HuH-7 (cell line): ENCODE measurements at regions not wholly inside any gene's neighbourhood (a gene's known extent, or its start where the extent isn't known, plus 50 kb on each side); places are given as distances from the start of the nearest gene placed in this dataset.
"Not testable (repeated sequence)": the region's sequence is repeated elsewhere in the genome, so short reads cannot be mapped to it uniquely, and the experiment has no call there.

ENCODE experiments used
- DNase-seq: peaks from one replicate; pipeline ENCODE4 v3.0.0; 2011; ENCODE audit warnings: low spot score

DNA sequence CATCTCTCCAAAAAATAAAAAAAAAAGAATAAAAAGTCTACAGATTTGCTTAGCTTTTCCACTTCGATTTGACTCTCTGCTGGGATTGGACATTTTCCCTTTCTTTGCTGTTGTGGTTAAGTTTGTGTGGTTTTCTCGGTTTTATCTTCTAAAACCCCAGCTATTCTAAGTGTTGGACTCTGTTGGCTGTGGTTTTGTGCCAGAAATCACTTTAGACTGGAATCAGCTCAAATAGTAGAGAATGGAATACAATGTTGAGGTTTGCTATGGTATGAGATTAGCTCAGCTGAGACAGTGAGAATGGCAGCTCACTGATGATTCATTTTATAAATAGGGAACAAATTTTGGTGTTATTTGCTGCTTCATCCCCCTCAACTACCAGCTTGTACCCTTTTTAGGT is 116.0 kb downstream of the BUB3 start:
- DNase-seq: no peak

DNA sequence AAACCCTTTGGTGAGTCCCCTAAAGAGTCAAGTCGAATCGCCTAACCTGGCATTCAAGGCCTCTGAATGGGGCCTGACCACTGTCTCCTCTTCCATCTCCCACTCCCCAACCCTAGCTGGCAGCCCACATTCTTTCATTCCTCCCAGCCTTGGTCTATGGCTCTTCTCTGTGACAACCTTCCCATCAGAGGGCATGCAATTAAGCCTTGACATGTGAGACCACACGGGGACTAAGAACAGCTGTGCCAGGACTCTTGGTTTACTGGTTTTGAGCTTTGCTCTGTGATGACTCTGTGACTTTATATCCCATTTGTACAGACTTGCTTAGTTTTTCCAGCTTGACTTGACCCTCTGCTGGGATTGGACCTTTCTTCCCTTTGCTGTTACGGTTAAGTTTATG is 116.6 kb downstream of the BUB3 start:
- no peak for DNase-seq

DNA sequence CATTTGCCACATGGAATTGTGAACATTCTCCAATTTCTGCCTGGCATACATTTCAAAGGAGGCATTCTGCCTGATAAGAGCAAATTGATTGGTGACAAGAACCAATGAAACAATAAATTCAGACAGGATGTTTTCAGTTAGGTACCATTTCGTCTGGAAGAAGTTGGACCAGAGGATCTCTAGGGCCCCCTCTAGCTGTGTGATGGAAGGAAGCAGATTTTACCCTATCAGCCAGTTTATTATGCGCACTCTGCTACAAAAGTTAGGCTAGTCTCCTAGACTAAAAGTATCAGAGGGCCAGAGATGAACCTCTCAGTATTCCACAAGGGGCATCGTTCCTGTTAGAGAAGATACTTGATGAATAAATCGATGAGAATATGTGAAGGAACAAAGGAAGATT is 118.0 kb downstream of the BUB3 start:
- peak; percentile 38 for DNase-seq

DNA sequence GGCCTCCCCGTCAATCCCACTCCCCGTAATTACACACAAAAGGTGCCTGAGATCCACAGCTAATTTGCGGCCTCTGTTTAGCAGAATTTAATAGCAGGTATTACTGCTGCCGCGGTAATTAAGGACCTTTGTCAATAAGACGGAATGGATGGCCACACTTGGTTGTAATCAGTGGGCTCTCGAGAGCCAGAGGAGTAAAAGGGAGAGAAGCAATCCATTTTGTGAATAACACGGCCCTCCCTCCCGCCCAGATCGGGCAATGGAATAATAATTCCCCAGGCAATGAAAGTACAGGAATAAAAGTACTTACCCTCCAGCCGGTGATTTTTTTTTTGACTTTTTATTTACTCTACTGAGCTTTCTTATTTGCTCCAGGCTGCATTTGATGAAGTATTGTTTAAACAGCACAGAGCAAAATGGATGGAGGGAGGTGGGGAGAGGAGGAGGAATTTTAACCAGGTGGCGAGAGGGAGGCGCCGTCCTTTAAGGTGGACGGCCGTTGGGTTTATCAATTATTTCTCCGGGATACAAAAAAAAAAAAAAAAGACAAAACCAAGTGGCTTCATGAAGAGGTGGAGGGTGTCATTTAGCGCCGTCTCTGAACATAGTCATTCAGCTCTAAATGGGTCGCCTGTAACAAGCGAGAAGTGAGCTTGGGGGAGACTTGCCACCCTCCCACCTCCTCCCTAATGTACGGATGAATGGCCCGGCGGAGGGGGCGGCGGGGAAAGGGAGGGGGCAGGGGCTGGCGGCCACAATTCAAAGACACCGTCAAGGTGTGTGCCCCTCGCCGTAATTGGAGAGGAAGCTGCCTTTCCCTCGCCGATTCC is 120.3 kb downstream of the BUB3 start:
- DNase-seq: no peak

DNA sequence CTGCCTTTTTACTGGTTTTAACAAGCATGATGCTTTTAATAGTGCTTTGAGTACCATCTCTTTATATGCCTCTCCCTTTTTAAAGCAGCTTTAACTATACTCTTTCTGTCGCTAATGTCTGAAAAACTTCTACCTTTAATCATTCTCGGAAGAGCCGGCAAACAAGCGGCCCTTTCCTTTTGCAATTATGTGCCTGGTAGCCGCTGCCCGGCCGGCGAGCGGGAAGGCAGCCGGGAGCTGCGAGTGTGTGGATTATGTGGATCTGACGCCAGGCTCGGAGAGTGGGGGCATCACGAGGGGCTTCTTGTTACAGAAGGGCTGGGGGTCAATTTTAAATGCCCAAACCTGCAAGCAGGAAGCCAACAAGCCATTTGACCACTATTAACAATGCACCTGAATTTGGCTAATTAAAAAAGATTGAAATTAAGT is 120.9 kb downstream of the BUB3 start:
- DNase-seq: no peak

DNA sequence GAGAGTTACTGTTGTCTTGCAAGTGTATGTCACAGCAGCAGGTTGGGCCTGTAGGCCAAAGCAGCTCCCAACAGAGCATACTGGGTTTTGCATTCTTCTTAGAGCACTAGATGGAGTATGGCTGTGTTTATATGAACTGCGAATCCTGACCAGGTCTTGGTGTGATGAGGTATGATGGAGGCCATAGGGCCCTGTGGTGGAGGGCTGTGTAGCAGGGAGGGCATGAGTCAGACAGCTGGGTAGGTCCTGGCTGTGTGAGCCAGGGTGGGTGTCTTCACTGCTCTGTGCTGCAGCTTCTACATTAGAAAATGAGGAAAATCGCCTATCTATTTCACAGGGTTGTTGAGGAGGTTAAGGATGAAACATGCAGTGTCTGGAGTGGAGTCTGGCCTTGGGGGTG is 124.2 kb downstream of the BUB3 start:
- DNase-seq: no peak

DNA sequence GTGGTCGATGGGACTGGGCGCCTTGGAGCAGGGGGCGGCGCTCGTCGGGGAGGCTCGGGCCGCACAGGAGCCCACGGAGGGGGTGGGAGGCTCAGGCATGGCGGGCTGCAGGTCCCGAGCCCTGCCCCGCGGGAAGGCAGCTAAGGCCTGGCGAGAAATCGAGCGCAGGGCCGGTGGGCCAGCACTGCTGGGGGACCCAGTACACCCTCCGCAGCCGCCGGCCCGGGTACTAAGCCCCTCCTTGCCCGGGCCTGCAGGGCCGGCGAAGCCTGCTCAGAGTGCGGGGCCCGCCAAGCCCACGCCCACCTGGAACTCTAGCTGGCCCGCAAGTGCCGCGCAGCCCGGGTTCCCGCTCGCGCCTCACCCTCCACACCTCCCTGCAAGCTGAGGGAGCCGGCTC is 129.2 kb downstream of the BUB3 start:
- not testable (repeated sequence) for DNase-seq

DNA sequence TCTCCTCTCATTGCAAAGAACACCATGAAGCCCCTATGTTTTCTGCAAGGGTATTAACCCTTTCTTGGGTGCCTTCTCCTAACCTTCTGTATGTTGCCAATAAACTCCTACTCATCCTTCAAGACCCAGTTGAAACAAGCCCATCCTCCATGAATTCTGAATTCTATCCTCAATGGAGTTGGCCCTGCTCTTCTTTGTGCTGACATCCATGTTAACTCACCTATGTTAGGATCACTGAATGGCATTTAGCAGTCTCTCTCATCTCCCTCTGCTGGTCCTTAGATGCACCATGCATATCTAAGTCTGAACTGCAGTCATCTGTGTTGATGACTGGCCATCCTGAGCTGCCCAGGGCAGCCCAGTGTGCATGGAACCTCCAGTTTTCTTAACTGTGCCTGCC is 129.8 kb downstream of the BUB3 start:
- peak; percentile 44 for DNase-seq

DNA sequence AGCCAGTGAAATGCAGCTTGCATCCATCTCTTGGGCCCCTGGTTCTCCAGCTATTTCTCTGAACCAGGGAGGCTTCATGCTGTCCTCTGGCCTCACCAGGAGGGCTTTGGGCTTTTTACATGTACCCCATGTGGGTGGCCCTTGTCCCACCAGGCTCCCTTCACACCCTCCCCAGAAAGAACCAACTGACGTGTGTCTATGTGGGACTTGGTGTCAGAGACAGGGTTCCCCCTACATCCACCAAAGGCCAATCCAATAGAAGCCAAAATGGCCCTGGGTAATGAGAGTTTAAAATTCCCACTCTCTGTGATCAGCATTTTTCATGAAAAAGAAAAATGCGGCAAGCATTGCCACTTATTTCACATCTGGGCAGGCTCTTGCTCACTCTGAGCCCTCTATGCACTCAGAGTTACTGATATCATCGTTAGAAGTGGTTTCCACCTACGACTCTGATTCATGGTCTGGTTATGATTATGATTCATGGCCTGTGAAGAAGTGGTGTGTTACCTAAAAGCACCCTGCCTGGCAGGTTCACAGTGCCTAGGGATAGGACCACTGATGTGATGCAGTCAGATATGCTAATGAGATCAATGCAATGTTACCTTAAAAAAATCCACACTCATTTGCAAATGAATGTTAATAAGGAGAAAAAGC is 133.5 kb downstream of the BUB3 start:
- DNase-seq: no peak

DNA sequence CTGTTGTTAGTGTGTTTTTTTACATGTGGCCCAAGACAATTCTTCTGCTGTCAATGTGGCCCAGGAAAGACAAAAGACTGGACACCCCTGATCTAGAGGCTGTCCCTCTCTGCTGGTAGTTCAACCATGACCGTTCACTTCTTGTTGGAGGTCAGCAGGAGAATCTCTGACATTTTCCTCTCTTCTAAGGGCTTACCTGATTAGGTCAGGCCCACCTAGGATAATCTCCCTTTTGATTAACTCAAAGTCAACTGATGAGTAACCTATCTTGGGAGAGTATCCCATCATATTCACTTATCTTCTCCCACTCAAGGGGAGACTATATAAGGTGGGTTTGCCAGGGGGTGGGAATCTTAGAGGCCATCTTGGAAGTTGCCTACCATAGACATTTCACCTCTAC is 135.2 kb downstream of the BUB3 start:
- no peak for DNase-seq

DNA sequence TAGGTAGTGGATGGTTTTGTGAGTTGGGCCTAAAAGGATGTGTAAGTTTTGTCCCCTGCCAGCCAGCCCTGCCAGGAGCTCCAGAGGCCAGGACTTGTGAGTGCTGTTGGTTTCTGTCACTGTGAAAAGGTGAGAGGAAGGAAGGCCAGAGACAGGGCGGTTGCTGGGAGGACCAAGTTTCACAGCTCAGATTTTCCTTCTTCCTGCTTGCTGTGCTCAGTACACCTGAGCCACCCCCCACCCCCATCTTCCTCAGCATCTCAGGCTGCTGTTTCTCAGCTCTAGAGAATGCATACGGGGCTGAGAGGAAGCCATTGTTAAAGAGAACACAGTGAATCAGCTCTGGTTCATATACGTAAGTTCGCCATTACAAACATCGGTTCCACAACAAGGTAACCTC is 139.9 kb downstream of the BUB3 start:
- no peak for DNase-seq

DNA sequence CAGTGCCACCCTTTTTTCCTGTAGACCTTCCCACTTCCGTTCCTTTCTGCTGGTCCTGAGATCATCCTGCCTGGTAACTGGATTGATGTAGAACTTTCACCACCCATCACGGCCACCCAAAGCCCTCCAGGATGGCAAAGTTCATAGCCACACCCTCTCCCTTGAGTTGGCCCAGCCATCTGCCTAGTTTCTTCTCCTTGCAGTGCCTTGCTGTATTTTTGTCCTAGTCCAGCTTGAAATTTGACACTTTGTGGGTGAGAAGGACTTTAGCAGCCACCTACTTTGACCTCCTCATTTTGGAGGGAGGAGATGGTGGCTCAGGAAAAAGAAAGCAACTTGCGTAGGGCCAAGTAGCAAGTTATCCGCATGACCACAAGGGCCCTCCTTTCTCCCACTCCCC is 140.7 kb downstream of the BUB3 start:
- no peak for DNase-seq

DNA sequence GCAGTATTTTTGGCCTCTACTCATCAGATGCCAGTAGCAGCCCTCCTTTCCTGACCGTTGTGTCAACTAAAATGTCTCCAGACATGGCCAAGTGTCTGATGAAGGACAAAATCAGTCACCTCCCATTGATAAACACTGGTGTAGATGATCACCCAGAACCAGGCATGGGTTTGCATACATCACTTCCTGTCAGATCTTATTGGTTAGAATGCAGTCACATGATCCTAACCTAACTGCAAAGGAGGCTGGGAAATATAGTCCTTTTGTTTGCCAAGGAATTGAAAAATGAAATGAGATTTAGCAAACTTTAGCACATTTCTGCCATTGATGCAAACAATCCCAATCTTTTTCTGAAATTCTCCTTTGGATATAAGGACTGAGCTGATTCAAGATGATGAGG is 141.4 kb downstream of the BUB3 start:
- DNase-seq: no peak

DNA sequence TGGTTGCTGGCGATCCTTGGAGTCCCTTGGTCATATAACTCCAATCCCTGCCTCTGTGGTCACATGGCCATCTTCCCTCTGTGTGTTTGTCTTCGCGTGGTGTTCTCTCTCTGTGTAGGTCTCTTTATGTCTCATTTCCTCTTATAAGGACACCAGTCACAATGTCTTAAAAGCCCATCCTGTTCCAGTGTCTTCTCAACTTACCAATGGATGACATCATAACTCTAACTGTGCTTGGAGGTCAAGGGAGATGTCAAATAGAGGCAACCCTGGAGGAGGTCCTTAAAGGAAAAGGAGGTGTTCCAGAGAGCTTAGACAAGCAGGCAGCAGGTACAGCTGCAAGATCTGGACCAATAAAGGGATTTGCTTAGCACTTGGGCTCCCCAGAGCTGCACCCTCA is 143.0 kb downstream of the BUB3 start:
- DNase-seq: no peak

DNA sequence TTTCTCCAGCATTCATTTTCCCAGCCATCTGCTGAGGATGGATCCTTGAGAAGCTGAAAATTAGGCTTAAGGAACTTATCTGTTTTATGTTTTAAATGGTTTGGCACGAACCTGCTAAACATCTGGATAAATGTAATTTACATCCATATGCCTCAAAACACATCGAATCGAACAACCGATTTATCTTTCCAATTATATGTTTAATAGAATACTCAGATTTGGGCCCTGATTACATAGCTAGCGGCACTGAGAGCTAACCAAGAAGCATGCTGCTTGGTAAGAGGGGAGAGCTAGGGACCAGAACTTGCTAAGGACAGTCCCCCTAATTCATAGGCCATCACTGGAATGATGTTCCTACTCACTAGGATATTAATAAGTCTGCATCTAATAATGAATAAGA is 144.4 kb downstream of the BUB3 start:
- no peak for DNase-seq

DNA sequence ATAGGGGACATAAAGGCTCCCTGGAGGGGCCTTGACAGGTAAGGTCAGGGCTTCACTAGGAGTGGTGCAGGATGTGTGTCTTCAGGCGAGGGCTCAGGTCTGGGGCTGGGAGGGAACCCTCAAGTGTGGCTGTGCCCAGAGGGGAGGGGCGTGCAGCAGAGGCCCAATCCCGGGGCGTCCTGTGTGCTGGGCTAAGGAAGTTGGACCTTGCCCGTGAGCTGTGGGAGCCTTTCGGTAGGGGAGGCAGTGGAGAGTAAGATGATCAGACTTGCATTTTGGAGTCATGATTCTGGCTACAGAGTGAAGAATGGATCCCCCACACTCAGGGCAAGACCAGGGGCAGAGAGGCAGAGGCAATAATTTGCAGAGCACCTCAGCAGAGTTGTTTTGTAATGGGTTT is 145.4 kb downstream of the BUB3 start:
- DNase-seq: no peak

DNA sequence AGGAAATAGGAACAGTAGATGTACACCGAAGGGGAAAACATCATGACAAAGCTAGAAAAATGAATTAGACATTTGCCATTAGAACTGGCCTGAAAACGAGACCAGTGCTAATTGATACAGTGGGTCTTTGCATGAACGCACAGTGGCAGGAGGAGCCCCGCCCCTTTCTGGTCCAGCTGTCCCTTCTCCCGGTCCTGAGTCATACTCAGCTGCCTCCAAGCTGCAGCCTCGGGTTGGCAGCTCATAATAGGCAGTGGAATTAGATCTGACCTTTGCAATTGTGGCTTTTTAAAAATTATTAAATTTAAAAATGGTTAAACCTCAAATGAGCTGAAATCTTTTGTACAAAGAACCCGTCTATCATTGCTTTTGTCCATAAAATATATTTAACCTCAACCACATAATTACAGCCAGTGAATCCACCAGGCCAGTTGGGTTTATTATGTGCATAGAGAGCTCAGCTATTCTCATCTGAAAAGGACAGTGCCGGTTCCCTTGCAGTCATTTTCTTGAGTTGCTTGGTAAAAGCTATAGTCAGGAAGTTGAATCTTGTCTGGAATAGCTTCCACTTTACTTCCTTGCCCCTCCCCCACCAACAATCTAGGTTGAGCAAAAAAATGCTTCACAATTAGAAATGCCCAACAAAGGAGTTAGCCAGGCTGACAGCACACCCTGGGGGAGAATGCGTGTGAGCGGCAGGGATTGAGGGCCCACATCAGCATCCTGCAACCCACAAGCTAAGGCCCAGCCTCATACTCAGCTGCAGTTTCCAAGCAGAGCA is 147.1 kb downstream of the BUB3 start:
- DNase-seq: no peak

DNA sequence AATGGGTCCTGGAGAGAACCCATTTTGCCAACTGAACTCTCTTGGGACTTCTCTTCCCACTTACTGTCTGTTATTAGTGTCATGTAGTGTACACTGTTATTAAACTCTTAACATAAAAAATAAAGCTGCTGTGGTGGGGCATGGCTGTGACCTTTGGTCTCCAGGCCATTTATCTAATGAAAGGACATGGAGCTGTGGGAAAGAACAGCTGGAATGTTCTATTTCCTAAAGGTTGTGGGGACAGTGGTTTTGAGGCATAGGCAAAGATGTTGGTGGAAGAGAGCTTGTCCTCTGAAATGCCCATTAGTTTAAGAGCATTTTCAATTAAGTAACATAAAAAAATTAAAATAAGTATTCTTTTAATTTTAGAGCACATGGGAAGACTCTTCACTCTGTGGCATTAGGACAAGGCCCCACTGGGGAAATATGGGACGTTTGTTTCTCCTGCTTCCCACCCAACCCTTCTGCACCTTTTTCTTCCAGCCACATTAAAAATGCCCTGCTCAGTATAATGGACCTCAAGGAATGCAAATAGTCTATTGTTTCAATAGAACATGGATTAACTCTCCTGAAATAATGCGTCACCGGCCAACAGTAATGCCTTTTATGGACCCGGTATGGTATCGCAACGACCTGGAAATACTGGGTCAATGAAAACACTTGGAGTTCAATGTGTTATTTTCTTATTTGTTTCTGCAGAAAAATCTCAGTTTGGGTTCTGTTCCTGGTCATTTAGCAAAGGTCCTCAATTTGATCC is 149.6 kb downstream of the BUB3 start:
- DNase-seq: no peak

DNA sequence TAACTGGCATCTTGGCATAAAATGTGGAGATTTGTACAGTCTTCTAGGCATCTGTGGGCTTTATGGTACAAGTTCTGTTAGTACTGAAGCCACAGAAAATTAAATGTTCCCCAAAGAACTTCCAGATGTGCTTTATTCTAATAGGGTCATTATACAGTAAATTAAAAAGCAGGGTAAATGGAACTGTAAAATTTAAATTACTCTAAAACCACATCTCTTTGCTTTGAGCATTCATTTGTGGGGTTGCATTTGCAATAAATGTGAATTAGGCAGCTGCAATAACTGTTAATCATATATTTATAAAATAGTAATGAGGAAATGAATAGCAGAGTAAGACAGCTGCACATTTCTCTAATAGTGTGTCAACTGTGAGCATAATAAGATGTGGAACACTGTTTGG is 151.5 kb downstream of the BUB3 start:
- no peak for DNase-seq

DNA sequence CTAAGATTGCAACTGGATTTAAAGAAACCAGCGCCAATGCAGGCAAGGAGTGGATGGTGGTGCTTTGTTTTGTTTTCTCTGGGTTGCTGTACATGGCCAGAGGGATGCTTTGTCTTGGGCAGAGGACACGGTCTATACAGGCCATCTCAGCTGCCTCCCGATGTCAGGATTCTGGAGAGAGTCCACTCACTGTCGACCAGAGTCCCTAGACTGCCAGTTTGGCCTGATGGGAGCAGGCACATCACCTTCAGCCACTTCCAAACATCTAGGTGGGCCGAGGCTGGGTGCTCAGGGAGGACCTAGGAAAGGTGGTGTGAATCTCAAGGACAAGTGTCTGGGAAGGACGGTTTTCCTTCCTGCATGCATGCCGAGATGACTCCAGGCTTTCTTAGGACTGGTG is 152.1 kb downstream of the BUB3 start:
- DNase-seq: no peak

DNA sequence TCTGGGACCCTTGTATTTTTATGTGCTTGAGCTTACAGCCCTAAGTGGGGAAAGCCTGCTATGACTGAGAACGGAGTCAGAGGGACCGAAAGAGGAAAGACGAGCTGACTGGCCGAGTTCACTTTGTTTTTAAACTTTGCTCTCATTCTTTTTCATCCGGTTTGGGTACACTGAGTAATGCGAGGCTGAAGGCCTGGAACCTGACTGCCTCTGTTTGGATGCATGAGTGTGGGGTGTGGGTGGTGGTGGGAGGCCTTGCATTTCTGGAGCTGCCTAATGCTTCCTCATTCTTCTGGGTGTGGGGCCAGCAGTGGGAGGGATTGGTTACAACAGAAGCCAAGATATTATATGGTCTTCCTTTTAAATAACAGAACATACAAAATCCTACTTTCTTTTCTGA is 155.5 kb downstream of the BUB3 start:
- no peak for DNase-seq

DNA sequence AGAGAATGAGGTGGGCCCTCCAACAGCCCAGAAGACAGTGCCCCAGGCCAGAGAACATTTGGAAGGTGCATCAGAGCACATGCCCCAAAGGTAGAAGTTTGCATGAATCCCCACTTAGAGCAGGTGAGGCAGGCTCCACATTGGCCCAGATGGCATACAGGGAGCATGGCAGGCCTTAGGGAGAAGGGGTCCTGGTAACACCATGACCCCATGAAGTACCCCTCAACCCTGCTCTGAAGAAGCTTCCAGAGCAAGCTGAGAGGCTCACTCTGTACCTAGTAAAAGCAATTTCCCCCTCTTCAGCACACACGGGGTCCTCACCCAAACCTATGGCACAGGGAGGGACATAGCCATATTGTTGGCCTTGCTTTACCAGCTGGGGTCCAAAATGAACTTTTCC is 162.6 kb downstream of the BUB3 start:
- no peak for DNase-seq
